GM19324 (cell line): ENCODE measurements at regions not wholly inside any gene's neighbourhood (a gene's known extent, or its start where the extent isn't known, plus 50 kb on each side); places are given as distances from the start of the nearest gene placed in this dataset.
A peak's percentile ranks its signal among the peaks of the same experiment; 100 is the strongest.

ENCODE experiments used
- ATAC-seq: cut with Tn5 transposase; IDR thresholded peaks from one replicate; pipeline ENCODE4 v1.9.1; 2021; ENCODE audit warnings: mild to moderate bottlenecking, moderate library complexity; ENCODE audit not compliant: unreplicated experiment, low FRiP score

- ATAC-seq, result no peak
Measured at GRCh38 chr18:70500748-70501147, 211.9 kb downstream of the SOCS6 start.

DNA sequence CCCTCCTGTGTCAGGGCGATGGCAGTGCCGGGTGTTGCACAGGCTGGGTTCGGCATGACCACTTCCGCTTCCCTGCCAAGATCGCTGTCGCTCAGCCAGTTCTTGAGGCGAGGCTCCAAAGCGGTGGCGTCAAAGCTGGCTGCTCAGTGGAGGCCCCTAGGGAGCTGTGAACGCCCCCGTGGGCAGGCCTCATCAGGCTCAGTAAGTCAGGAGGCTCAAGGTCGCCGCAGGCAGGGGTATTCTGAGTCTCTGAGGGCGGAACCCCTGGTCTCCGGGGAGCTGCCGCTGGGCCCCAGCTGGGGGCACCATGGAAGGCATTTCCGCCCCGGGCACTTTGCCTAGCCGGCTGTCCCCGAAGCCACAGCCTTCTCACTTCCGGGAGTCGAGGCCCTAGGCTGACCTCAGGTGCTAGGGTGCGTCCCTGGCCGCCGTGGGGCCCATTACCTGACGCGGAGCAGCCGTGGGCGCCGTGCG, 210.4 kb downstream of the SOCS6 start:
- no peak for ATAC-seq

GRCh38 chr18:70496353-70497294, 207.8 kb downstream of the SOCS6 start:
- no peak for ATAC-seq

- no peak for ATAC-seq
Measured at GRCh38 chr18:70494524-70494923, 205.7 kb downstream of the SOCS6 start.

DNA sequence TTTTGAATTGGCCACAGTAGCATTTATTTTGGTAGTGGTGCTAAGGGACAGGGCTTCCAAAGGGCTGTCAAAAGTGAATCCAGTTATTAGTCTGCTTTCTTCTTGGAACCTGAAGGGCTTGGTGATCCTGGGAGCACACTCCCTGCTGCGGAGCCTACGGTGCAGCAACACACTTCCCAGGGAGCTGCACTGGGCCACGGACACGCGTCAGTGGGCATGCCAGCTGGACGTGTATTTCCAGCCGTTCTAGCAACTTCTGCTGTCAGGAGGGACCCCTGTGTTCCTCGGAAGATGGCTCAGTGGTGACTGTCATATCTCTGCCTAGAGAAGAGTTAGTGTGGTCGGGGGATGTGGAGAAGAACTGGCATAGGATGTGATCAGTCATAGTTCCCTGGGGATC, 204.6 kb downstream of the SOCS6 start:
- ATAC-seq, result no peak

- ATAC-seq, result peak; percentile 73
Measured at GRCh38 chr18:70491734-70492348, 203.0 kb downstream of the SOCS6 start.

- peak; percentile 44 for ATAC-seq
Measured at GRCh38 chr18:70489986-70490933, 201.4 kb downstream of the SOCS6 start.

DNA sequence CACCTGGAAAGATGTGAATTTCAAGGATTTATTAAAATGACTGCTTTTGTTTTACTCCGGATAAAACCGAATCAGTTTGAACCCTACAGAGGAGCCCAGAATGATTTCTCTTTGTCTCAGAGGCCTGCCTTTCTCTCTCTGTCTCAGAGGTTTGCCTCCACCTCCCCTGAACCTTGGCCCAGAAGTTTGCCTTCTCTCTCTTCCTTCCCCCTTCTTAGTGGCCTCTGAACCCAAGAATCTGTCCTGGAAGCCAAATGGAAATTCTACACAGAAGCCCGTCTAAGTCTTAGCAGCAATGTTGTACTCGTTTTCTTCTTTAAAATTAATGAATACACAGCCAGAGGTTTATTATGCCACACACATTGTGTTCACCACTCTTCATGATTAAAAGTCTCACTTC, 200.7 kb downstream of the SOCS6 start:
- ATAC-seq, result no peak

- ATAC-seq, result no peak
Measured at GRCh38 chr18:70469916-70470315, 181.1 kb downstream of the SOCS6 start.

- no peak for ATAC-seq
Measured at GRCh38 chr18:70468861-70469547, 180.2 kb downstream of the SOCS6 start.

GRCh38 chr18:70464343-70465114, 175.7 kb downstream of the SOCS6 start:
- ATAC-seq, result no peak

DNA sequence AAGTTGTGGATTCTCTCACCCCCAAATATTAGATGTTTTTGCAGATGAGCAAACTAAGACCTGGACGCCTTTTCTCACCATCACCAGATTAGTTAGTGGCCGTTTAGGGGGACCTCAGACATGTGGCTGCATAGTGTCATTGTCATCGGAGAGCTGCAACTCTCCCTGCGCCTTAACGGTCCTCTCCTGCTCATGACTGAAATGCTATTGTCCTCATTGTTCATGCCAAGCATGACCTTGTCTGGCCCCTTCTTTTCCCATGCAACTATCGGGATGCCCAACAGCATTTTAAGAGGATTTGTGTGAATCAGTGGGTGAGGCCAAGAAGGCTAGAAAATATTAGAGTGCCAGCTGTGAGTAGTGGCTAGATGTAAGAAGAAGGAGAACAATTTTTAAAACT, 174.2 kb downstream of the SOCS6 start:
- no peak for ATAC-seq

DNA sequence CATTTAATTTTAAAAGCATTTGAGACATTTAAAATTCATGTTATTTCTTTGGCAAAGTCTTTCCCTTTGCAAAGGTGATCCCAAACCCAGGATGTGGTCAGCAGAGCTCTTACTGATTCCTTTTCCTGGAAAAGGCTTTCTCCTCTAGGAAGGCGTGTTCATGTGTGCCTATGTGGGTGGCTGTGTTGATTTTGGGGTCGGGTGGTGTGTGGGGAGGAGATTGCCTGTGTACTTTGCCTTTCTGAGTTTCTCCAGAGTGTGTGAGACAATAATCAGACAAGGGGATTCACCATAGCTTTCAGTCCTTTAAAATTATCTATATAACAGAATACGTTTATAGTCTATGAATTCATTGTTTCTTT, 173.2 kb downstream of the SOCS6 start:
- no peak for ATAC-seq

DNA sequence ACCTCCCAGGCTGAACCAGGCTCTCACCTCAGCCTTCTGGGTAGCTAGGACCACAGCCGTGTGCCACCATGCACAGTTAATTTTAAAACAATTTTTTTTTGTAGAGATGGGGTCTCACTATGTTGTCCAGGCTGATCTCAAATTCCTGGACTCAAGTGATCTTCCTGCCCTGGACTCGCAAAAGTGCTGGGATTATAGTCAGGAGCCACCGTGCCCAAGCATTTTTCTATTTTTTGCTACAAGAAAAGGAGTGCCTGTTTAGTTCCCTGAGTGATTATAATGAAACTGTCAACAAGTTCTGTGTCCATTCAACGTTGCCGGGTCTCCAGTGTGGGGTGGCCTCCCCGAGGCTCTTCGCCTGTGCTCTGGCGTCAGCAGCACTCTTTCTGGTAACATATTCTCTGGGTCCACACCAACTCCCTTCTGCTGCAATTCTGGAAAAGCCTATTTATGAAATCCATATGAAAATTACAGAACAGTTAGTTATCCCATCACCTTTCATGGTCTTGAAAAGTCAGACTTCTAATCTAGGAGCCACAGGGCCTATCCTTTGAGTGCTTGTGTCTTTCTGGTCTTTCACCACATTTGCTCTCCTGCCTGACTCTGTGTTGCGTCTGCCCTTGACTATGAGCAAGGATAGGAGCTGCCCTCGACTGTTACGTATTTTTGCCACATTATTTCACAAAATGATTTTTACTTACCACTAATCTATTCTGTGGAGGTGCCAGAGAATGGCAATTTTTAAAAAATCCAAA, 172.7 kb downstream of the SOCS6 start:
- no peak for ATAC-seq

- no peak for ATAC-seq
Measured at GRCh38 chr18:70459731-70460130, 170.9 kb downstream of the SOCS6 start.

DNA sequence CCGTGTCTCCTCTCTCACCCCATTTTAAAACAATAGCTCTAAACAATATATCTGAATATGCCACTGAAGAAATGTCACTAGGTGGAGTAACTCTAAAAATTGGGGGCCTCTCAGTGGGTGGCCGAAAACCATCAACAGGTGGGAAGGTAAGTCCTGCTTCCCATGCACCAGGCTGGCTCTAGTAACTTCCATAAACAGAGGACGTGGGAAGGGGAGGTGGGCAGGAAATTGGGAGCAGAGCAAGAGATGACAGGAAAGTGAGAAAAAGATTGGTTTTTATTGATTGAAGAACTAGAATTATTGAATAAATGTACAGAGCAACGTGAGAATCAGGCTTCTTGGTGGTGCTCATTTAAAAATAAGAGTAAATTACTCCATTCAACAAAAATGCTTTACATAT, 170.4 kb downstream of the SOCS6 start:
- no peak for ATAC-seq

- no peak for ATAC-seq
Measured at GRCh38 chr18:70457788-70458187, 168.9 kb downstream of the SOCS6 start.

- no peak for ATAC-seq
Measured at GRCh38 chr18:70457223-70457622, 168.4 kb downstream of the SOCS6 start.

GRCh38 chr18:70456376-70456775, 167.5 kb downstream of the SOCS6 start:
- ATAC-seq, result no peak
